Dermis microvascular lymphatic vessel endothelial cell (primary cell): ENCODE measurements at regions not wholly inside any gene's neighbourhood (a gene's known extent, or its start where the extent isn't known, plus 50 kb on each side); places are given as distances from the start of the nearest gene placed in this dataset.
A peak's percentile ranks its signal among the peaks of the same experiment; 100 is the strongest.
"Not testable (repeated sequence)": the region's sequence is repeated elsewhere in the genome, so short reads cannot be mapped to it uniquely, and the experiment has no call there.

Experiments used
- DNase-seq, 2 donors: peaks; one replicate each; pipeline versions ENCODE4 v3.0.0 to v3.0.0-alpha.2; 2010; ENCODE audit warnings: low read depth in 2 of 2

- no peak for DNase-seq
Measured at GRCh38 chr5:142259758-142260157, 65.1 kb downstream of the SPRY4 start.

- DNase-seq, result no peak
Measured at GRCh38 chr5:142255831-142256230, 69.0 kb downstream of the SPRY4 start.

- DNase-seq, result no peak
Measured at GRCh38 chr5:142254431-142254830, 70.4 kb downstream of the SPRY4 start.

- DNase-seq, result no peak
Measured at GRCh38 chr5:142253938-142254337, 70.9 kb downstream of the SPRY4 start.

- DNase-seq, result no peak
Measured at GRCh38 chr5:142250119-142250518, 74.7 kb downstream of the SPRY4 start.

- no peak for DNase-seq
Measured at GRCh38 chr5:142248853-142249462, 75.9 kb downstream of the SPRY4 start.

GRCh38 chr5:142246258-142246657, 78.6 kb downstream of the SPRY4 start:
- DNase-seq, result peak in 1 of 2 donors; percentile 65

- peak in 1 of 2 donors; percentile 71 for DNase-seq
Measured at GRCh38 chr5:142245786-142246185, 79.0 kb downstream of the SPRY4 start.

GRCh38 chr5:142244440-142244839, 80.4 kb downstream of the SPRY4 start:
- no peak for DNase-seq

- no peak for DNase-seq
Measured at GRCh38 chr5:142242272-142242671, 82.5 kb downstream of the SPRY4 start.

- DNase-seq, result no peak
Measured at GRCh38 chr5:142239394-142240159, 85.2 kb downstream of the SPRY4 start.

GRCh38 chr5:142237707-142238106, 87.1 kb downstream of the SPRY4 start:
- no peak for DNase-seq

- not testable (repeated sequence) for DNase-seq
Measured at GRCh38 chr5:142236673-142237290, 88.0 kb downstream of the SPRY4 start.

- DNase-seq, result no peak
Measured at GRCh38 chr5:142235870-142236672, 88.8 kb downstream of the SPRY4 start.

- DNase-seq, result peak; percentile 11 to 66
Measured at GRCh38 chr5:142235050-142235797, 89.6 kb downstream of the SPRY4 start.

- DNase-seq, result no peak
Measured at GRCh38 chr5:142233083-142234032, 91.5 kb downstream of the SPRY4 start.

GRCh38 chr5:142230949-142231348, 93.9 kb downstream of the SPRY4 start:
- DNase-seq, result not testable (repeated sequence)

- no peak for DNase-seq
Measured at GRCh38 chr5:142225141-142225540, 99.7 kb downstream of the SPRY4 start.

GRCh38 chr5:142222866-142223558, 101.8 kb downstream of the SPRY4 start:
- no peak for DNase-seq
